Epithelial cell of esophagus (primary cell): ENCODE measurements at regions not wholly inside any gene's neighbourhood (a gene's known extent, or its start where the extent isn't known, plus 50 kb on each side); places are given as distances from the start of the nearest gene placed in this dataset.

ENCODE experiments used
- DNase-seq: peaks from one replicate; pipeline ENCODE4 v3.0.0; 2010; ENCODE audit warnings: low read depth
- H3K4me3 ChIP-seq: 2 replicates; pipeline ENCODE4 v1.5.1; 2011; ENCODE audit warnings: mild to moderate bottlenecking, low read length, control low read depth
- TF ChIP-seq, protein P1 (sequence below): IDR thresholded peaks from 2 replicates; pipeline ENCODE4 v1.5.1; 2011; ENCODE audit warnings: low read depth, mild to moderate bottlenecking, low read length, control low read depth, inconsistent platforms; ENCODE audit not compliant: insufficient read depth; ENCODE audit errors: missing control alignments

DNA sequence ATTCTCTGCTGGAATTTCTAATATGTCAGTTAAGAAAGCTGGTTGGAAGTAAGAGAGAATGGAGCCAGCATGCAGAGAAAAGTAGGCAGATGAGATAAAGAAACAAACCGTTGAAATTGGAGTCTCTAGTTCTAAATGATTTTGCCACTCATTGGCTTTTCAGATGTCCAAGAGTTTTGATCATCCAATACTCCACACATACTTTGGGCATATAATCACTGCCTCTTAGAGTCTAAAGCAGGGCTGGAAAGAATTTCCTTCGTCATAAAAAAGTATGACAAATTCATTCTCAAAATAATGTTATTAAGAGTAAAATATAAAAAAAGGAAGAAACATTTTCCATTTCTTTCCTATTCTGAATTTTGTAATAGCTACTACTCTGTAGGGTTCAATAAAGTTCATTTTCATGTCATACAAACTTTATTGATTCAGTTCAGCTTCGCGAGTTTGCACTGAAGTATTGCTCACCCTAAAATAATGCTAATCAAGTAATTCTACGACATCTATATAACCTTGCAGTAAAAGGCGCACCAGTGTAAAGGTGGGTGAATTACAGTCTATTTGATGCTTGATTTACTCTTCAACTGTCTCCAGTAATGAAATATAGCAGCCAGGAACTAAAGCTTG is 1556.6 kb downstream of the NCAM2 start:
- no peak for DNase-seq
- TF ChIP-seq, protein P1, sequence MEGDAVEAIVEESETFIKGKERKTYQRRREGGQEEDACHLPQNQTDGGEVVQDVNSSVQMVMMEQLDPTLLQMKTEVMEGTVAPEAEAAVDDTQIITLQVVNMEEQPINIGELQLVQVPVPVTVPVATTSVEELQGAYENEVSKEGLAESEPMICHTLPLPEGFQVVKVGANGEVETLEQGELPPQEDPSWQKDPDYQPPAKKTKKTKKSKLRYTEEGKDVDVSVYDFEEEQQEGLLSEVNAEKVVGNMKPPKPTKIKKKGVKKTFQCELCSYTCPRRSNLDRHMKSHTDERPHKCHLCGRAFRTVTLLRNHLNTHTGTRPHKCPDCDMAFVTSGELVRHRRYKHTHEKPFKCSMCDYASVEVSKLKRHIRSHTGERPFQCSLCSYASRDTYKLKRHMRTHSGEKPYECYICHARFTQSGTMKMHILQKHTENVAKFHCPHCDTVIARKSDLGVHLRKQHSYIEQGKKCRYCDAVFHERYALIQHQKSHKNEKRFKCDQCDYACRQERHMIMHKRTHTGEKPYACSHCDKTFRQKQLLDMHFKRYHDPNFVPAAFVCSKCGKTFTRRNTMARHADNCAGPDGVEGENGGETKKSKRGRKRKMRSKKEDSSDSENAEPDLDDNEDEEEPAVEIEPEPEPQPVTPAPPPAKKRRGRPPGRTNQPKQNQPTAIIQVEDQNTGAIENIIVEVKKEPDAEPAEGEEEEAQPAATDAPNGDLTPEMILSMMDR = no peak
- H3K4me3 ChIP-seq = no peak overlapping the region

DNA sequence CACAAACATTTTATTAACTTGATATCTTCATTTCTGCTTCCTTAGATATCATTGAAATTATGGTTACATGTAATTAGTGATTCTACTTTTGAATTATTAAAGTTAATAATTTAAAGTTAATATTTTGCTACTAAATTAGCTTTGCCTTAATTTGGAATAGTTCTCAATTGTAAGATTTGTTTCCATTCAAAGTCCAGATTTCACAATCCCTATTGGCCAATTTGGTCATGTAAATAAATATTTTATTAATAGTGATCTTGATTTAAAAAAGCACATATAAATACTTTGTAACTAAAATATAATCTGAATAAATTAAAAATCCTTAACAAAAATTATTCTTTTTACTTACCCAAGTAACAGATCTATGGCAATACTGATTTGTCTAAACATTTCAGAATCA is 1558.6 kb downstream of the NCAM2 start:
- TF ChIP-seq, protein P1 = no peak
- DNase-seq = no peak
- H3K4me3 ChIP-seq = no peak overlapping the region

DNA sequence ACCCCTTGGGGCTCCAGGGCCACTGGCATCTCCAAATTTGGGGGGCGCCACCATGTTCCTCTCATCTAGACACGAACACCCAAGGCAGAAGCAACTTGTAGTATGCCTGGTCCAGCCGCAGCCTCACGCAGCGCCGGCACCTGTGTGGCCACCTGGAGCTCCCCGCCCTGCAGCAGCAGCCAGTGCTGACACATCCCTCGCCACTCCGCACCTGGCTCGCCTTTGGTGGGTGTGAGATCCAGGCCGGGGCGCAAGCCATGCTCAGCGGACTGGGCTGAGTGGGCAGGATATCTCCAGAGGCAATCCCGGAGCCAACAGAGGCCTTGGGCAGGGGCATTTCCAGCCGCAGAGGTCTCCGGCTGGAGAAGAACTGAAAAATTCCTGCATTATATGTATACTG is 1563.7 kb downstream of the NCAM2 start:
- DNase-seq = no peak
- TF ChIP-seq, protein P1 = no peak
- H3K4me3 ChIP-seq = no peak overlapping the region

DNA sequence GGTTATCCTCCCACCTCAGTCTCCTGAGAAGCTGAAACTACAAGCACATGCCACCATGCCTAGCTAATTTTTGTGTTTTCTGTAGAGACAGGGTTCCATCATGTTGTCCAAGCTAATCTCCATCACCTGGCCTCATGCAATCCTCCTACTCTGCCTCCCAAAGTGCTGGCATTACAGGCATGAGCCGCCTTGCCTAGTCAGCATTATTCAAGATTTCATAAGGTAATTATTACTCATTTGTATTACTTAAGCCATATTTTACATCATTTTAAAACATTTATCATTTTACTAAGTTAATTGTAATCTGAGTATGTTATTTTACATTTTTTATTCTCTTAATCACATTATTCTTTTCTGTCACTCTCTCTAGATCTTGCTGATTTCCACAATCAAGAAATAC is 1575.6 kb downstream of the NCAM2 start:
- TF ChIP-seq, protein P1 = no peak
- H3K4me3 ChIP-seq = no peak overlapping the region
- no peak for DNase-seq

DNA sequence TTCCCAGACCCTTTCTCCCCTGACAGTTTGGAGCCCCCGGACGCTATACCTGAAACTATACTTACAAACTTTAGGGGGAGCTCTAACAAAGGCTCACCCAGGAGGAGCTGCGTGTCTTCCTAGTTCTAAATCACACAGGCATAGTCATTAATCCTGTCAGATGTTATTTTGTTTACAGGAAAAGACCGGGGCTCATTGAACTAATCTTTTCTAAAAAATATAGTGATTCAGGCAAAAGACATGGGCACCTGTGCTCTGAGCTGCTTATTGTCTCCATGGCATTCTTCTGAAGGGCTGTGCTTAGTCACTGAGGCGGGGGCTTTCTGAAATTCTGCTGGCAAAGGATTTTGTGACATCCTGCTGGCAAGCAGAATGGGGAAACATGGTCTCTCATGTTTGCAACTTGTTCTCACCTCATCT is 1577.0 kb downstream of the NCAM2 start:
- TF ChIP-seq, protein P1 = no peak
- no peak for DNase-seq
- no peak overlapping the region for H3K4me3 ChIP-seq

DNA sequence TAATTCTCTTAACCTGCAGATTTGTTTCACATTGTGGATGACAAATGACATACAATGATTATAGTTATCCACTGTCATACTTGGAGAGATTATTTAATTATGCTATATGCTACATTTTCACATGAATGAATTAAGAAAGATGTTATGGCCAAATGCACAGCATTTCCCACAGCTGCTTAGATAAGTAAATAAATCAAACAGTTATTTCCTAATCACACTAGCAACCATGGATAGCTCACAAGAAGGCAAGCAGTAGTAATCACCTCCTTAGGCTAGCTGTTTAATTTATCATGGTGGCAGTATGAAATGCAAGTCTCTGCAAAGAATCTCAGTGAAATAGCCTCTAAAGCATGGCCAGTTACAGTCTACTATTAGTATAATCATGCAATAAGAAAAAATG is 1581.5 kb downstream of the NCAM2 start:
- H3K4me3 ChIP-seq = no peak overlapping the region
- TF ChIP-seq, protein P1 = no peak
- DNase-seq = no peak

DNA sequence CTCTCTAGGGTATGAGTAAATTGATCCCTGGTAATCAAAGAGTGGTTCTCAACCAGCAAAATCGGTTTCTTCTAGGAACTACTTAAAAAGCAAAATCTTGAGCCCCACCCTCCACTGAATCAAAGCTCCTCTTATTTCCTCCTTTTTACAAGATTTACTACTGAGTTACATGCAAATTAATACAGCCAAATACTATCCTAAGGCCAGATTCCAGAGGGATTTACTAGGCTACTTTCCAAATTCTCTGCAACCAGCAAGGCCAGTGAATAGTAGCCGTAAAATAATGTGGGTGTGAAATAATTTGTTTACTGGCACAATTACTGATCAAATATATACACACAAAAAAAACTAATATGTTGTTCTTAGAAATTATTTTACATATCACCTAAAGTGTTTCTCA is 1583.8 kb downstream of the NCAM2 start:
- no peak overlapping the region for H3K4me3 ChIP-seq
- no peak for DNase-seq
- TF ChIP-seq, protein P1 = no peak
